ENCODE measurements at regions not wholly inside any gene's neighbourhood (a gene's known extent, or its start where the extent isn't known, plus 50 kb on each side); places are given as distances from the start of the nearest gene placed in this dataset.

DNA sequence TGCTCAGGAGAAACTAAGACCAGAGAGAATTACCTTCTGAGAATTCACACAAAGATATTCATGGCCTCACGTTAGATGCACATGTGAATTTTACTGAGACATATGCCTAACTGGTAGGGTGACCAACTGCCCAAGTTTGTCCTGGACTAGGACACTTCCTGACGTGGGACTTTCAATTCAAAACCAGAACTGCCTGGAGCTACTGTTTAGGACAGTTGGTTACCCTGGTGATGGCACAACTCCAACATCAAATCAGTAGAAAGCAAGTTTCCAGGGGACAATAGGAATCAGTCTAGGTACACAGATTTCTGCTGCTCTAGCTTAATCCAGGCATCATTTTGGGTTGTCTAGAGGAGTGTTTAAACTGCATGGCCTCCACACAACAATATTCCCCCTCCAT lies 178.7 kb downstream of the GXYLT1 start:
- TF ChIP-seq POLR2A (IDR thresholded peaks at IDR 0.05), result no peak
- TF ChIP-seq, protein P1, sequence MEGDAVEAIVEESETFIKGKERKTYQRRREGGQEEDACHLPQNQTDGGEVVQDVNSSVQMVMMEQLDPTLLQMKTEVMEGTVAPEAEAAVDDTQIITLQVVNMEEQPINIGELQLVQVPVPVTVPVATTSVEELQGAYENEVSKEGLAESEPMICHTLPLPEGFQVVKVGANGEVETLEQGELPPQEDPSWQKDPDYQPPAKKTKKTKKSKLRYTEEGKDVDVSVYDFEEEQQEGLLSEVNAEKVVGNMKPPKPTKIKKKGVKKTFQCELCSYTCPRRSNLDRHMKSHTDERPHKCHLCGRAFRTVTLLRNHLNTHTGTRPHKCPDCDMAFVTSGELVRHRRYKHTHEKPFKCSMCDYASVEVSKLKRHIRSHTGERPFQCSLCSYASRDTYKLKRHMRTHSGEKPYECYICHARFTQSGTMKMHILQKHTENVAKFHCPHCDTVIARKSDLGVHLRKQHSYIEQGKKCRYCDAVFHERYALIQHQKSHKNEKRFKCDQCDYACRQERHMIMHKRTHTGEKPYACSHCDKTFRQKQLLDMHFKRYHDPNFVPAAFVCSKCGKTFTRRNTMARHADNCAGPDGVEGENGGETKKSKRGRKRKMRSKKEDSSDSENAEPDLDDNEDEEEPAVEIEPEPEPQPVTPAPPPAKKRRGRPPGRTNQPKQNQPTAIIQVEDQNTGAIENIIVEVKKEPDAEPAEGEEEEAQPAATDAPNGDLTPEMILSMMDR (IDR thresholded peaks at IDR 0.05 in 8 of 11, conservative IDR thresholded peaks at IDR 0.05 in 3 of 11), result no peak
